Epithelial cell of proximal tubule (primary cell): ENCODE measurements at regions not wholly inside any gene's neighbourhood (a gene's known extent, or its start where the extent isn't known, plus 50 kb on each side); places are given as distances from the start of the nearest gene placed in this dataset.

ENCODE experiments used
- DNase-seq: peaks from one replicate; pipeline ENCODE4 v3.0.0-alpha.2; 2011; ENCODE audit warnings: low read depth
- H3K4me3 ChIP-seq: 2 replicates; pipeline ENCODE4 v1.5.1; 2011; ENCODE audit warnings: low read depth, mild to moderate bottlenecking, low read length
- TF ChIP-seq, protein P1 (sequence below): conservative IDR thresholded peaks from 2 replicates; pipeline ENCODE4 v1.5.1; 2012; ENCODE audit warnings: low read depth, mild to moderate bottlenecking, low read length

DNA sequence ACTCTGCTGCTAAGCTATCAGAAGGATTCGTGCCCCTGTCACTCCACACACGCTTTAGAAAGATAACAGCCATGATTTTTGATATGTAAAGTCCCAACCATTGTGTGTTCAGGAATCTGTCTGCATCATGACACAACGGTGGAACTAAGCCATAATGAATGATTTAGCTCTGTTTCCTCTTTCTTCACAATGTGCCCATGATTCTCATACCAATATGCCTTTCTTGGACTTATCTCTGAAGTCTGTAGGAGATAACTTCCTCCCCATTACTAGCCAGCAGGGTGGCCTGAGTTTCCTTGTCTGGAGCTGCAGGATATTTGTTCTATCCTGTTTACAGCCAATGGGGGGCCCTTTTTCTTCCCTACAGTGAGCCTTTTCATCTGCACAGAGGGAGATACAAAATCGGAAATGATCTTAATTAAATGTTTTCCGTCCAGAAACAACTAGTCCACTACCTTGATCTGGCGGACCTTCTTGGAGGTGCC is 511.7 kb downstream of the USP25 start:
- no peak overlapping the region for H3K4me3 ChIP-seq
- TF ChIP-seq, protein P1, sequence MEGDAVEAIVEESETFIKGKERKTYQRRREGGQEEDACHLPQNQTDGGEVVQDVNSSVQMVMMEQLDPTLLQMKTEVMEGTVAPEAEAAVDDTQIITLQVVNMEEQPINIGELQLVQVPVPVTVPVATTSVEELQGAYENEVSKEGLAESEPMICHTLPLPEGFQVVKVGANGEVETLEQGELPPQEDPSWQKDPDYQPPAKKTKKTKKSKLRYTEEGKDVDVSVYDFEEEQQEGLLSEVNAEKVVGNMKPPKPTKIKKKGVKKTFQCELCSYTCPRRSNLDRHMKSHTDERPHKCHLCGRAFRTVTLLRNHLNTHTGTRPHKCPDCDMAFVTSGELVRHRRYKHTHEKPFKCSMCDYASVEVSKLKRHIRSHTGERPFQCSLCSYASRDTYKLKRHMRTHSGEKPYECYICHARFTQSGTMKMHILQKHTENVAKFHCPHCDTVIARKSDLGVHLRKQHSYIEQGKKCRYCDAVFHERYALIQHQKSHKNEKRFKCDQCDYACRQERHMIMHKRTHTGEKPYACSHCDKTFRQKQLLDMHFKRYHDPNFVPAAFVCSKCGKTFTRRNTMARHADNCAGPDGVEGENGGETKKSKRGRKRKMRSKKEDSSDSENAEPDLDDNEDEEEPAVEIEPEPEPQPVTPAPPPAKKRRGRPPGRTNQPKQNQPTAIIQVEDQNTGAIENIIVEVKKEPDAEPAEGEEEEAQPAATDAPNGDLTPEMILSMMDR, result no peak
- no peak for DNase-seq

DNA sequence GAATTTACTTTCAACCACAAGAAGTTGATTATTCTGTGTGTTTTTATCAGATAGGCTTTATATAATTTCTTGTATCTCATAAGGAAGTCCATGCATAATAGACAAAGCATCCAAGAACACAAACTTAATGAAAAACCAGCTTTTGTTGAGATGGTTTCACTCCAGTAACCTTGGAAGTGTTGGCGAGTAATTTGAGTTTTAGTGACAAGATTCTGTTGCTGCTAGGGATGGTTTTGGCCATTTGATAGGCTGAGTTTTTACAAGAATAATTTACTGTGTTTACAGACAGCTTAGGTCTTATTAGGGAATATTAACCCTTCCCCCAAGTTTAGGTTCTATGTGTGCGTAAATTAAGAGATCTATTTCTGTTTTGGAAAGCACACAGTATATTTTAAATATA is 513.6 kb downstream of the USP25 start:
- H3K4me3 ChIP-seq, result no peak overlapping the region
- no peak for DNase-seq
- TF ChIP-seq, protein P1, result no peak

DNA sequence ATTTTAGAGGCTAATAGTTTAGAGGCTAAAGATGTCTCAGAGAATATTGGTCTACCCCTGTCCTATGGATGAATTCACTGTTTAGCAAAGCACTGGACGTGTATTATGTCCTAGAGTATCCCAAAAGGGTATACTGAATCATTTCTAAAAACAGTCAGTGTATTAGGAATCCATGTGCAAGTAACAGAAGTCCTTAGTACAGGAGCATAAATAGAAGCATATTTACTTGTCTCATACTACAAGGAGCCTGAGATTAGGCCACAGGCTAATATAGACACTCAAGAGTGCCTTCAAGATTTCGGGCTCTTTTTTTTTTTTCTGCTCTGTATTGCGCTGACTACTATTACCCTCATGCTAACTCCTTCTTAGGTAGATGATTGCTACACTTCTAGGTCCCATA is 518.9 kb downstream of the USP25 start:
- H3K4me3 ChIP-seq, result no peak overlapping the region
- DNase-seq, result no peak
- TF ChIP-seq, protein P1, result no peak

DNA sequence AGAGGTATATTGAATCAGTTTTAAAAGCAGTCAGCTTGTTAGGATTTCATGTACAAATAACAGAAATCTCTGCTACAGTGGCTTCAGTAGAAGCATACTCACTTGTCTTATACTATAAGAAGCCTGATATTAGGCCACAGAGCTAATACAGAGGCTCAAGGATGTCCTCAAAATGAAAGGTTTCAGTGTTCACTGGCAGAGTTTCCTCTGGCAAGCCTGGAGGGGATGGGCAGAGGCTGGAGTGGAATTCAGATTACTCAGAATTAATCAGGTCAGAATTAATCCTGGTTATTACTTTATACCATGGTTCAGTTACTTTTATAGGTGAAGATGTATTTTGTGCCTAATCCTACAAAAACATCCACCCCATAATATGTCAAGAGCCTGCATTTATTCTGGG is 520.5 kb downstream of the USP25 start:
- TF ChIP-seq, protein P1, result no peak
- DNase-seq, result no peak
- H3K4me3 ChIP-seq, result no peak overlapping the region

DNA sequence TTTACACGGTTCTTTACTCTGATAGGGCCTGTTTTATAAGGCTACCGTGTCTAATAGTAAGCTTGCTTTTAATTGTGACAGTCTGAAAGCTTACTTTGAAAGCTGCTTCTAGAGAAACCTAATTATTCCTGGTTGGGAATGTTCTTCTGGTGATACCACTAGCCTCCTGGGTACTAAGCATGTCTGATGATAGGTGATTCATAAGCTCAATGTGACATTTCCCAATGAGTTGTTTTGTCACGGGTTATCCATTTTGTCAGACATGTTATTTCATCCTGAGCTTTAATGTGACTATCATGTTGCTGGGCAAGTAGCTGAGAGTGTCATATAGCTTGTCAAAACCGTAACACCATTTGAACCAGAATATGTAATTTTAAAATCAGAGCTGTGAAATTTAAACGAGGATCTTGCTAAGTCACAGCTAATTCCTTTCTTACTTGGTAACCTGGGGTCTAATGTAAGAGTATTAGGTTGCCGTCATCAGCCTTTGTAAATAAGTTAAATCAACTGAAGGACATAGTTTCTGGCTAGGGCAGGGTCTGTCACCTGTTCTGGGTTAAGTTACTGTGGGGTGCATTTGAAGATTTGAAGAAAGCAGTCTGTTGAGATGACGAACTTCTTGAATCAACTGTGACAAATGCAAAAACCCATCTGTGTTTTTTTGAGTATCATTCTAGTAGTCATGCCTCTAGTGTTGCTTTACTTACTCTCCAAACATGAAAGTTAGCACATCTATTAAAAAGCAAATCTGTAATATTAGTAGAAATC is 529.2 kb downstream of the USP25 start:
- no peak for DNase-seq
- no peak overlapping the region for H3K4me3 ChIP-seq
- TF ChIP-seq, protein P1, result no peak

DNA sequence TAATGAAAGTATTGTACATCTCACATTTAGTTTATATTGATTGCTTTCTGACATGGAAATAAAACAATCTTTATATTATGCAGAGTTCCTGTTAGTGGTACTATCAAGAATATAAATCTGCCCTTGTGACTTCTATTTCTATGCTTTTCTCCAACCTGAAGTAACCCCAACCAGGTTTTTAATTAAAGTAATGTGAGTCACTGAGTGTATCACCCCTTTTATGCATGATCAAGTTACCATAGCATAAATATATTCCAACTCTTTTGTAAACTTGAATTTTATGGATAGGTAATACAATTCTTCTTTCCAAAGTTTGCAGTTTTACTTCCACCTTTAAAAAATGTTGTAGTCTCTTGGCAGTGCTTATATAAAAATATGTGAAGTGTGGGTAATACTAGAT is 532.3 kb downstream of the USP25 start:
- DNase-seq, result no peak
- TF ChIP-seq, protein P1, result no peak
- H3K4me3 ChIP-seq, result no peak overlapping the region

DNA sequence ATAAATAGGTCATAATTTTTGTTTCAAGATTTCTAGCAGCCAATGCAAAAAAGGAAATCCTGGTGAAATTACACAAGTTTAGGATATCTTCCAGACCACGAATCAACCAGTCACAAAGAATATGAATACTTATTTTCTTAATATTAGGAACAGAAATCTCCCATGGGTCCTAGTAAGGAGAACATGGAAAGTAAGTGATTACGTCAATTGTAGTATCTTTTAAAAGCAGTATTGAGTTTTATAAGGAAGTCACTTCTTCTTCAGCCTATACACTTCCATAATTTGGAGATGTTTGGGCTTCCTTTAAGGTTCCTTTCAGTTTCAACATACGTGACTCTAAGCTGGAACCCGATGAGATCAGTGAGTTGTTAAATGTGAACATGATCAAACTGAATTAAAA is 534.5 kb downstream of the USP25 start:
- no peak overlapping the region for H3K4me3 ChIP-seq
- TF ChIP-seq, protein P1, result no peak
- no peak for DNase-seq
